ENCODE measurements at regions not wholly inside any gene's neighbourhood (a gene's known extent, or its start where the extent isn't known, plus 50 kb on each side); places are given as distances from the start of the nearest gene placed in this dataset.

DNA sequence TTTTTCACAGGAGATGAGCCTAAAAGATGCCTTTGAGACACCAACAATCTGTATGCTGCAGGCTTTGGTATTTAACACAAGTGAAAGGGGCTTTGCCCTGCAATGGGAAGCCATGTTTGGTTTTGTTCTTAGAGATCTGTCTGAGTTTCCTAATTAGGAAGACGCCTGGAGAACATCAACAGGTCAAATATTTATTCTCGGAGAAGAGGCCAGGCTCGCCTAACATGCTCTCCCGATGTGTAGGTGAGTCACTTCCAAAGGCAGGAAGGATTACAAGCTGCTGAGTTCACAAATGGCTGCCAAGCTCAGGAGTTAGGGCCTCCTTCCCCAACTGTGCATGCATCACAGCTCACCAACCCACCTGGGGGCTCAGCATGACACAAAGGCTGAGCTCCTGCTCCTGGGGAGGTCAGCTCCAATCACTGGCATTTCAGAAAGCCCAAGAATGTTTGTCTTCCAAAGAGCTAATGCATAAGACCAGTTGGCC lies 119.5 kb upstream of the PRICKLE2 start:
- H3K9me3 Mint-ChIP-seq, result no peaks in the 10 kb centered on the region
- intact Hi-C loops (cut with micrococcal nuclease), result no loop called here
- CTCF ChIA-PET, result no interaction called here
- POLR2A ChIA-PET, result no interaction called here
- DNase-seq (no peak), ATAC-seq (no peak)
- H3K27ac Mint-ChIP-seq, result no peak overlapping the region
- TF ChIP-seq, protein P1, sequence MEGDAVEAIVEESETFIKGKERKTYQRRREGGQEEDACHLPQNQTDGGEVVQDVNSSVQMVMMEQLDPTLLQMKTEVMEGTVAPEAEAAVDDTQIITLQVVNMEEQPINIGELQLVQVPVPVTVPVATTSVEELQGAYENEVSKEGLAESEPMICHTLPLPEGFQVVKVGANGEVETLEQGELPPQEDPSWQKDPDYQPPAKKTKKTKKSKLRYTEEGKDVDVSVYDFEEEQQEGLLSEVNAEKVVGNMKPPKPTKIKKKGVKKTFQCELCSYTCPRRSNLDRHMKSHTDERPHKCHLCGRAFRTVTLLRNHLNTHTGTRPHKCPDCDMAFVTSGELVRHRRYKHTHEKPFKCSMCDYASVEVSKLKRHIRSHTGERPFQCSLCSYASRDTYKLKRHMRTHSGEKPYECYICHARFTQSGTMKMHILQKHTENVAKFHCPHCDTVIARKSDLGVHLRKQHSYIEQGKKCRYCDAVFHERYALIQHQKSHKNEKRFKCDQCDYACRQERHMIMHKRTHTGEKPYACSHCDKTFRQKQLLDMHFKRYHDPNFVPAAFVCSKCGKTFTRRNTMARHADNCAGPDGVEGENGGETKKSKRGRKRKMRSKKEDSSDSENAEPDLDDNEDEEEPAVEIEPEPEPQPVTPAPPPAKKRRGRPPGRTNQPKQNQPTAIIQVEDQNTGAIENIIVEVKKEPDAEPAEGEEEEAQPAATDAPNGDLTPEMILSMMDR (IDR thresholded peaks at IDR 0.05), result no peak
- no peaks in the 10 kb centered on the region for H3K36me3 Mint-ChIP-seq (ENCODE audit: low read depth)
- H3K4me1 Mint-ChIP-seq (ENCODE audit: low read depth), result no peaks in the 10 kb centered on the region
- H3K4me3 Mint-ChIP-seq, result no peak overlapping the region
- peaks cover 2% of the 10 kb centered on the region for H3K27me3 Mint-ChIP-seq

DNA sequence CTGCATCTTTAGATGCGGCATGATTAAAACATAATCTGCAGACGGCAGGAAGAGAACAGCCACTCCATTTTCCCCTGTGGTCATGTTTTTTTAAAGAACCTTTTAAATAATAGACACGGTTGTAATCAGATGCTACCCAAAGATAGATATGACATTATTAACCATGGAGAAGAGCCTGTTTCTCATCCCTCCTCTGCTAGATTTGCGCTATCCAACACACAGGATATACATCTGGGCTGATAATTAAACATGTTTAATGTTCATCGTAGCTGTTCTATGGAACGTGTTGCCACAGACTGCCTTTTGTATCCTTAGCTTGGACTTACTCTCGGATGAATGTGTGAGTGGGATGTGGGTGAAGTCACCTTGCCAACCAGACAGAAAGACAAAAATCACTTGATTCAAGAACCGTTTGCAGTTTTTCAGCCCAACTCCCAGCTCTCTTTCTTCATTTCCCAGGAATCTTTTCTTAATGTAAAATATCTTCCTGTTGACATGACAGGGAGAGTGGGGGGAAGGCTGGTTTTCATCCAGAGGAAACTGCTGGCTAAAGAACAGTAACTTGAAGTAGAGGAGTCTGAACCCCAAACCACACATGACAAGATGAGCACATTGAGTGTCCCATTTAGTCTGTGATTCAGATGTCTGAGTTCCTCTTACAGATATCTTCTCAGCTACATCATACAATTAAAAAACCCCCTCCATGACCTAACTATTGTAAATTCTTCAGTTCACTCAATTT lies 118.6 kb upstream of the PRICKLE2 start:
- no peak for DNase-seq
- POLR2A ChIA-PET, result no interaction called here
- CTCF ChIA-PET, result no interaction called here
- Mint-ChIP-seq H3K36me3 (ENCODE audit: low read depth) (no peaks in the 10 kb centered on the region), H3K27ac (no peak overlapping the region), H3K4me1 (ENCODE audit: low read depth) (no peaks in the 10 kb centered on the region), H3K9me3 (no peaks in the 10 kb centered on the region), H3K27me3 (peaks cover 2% of the 10 kb centered on the region), H3K4me3 (no peak overlapping the region)
- TF ChIP-seq, protein P1 (IDR thresholded peaks at IDR 0.05), result no peak
- intact Hi-C loops (cut with micrococcal nuclease), result no loop called here
- ATAC-seq, result no peak

DNA sequence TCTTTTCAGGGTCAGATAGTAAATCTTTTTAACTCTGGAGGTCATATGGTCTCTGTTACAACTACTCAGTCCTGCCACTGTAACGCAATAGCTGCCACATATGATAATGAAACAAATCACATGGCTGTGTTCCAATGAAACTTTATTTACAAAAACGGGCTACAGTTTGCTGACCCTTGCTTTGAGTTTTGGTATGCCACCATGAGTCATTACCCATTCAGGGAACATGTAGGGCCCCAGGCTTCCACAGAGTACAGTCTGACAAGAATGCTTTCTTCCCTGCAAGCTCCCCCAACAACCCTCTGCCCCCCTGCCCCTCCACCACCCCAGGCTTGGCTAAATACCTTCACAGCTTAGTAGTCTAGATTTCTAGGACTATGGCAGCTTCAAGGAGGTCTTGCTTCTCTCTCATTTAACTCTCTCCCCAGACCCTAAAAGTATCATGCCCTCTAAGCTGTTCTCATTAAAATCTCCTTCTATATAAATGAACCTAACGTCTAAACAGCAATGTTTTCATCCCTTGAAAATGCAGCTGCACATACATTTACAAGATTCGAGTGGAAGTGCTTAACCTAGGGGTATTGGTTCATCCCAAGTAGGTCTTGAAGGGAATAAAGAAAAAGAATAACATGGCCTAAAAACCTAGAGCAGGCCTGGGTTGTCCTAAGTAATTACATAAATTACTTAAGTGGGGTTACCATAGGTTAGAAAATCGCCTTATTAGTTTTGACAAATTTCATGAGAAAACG lies 117.8 kb upstream of the PRICKLE2 start:
- intact Hi-C loops (cut with micrococcal nuclease), result no loop called here
- H3K9me3 Mint-ChIP-seq, result no peaks in the 10 kb centered on the region
- no peak overlapping the region for H3K27ac Mint-ChIP-seq
- H3K36me3 Mint-ChIP-seq (ENCODE audit: low read depth), result no peaks in the 10 kb centered on the region
- no peaks in the 10 kb centered on the region for H3K4me1 Mint-ChIP-seq (ENCODE audit: low read depth)
- TF ChIP-seq, protein P1 (IDR thresholded peaks at IDR 0.05), result no peak
- POLR2A ChIA-PET, result no interaction called here
- CTCF ChIA-PET, result no interaction called here
- H3K4me3 Mint-ChIP-seq, result no peak overlapping the region
- ATAC-seq (no peak), DNase-seq (no peak)
- peaks cover 2% of the 10 kb centered on the region for H3K27me3 Mint-ChIP-seq

DNA sequence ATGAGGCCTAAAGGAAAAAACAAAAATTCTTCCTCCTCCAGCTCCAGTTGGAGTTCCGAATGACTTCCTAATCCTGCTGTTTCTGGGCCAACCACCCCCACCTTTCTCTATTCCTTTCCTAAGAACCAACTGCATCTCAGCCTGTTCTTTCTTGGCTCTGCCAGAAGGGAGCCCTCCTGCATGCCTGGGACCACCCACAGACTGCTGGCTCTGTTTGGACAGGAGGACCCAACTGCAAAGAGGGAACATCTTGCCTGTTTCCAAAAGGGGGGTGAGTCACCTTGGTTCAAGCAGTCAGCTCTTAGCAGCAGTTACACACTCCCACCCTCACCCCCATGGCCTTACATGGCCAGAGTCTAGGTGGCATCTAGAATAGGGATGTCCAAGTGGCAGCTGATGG lies 116.0 kb upstream of the PRICKLE2 start:
- H3K27ac Mint-ChIP-seq, result no peak overlapping the region
- intact Hi-C loops (cut with micrococcal nuclease), result no loop called here
- CTCF ChIA-PET, result no interaction called here
- no peaks in the 10 kb centered on the region for H3K4me1 Mint-ChIP-seq (ENCODE audit: low read depth)
- no peak overlapping the region for H3K4me3 Mint-ChIP-seq
- H3K9me3 Mint-ChIP-seq, result no peaks in the 10 kb centered on the region
- POLR2A ChIA-PET, result no interaction called here
- no peaks in the 10 kb centered on the region for H3K36me3 Mint-ChIP-seq (ENCODE audit: low read depth)
- H3K27me3 Mint-ChIP-seq, result peaks cover 2% of the 10 kb centered on the region
- DNase-seq (no peak), ATAC-seq (no peak)
- TF ChIP-seq, protein P1 (IDR thresholded peaks at IDR 0.05), result no peak

DNA sequence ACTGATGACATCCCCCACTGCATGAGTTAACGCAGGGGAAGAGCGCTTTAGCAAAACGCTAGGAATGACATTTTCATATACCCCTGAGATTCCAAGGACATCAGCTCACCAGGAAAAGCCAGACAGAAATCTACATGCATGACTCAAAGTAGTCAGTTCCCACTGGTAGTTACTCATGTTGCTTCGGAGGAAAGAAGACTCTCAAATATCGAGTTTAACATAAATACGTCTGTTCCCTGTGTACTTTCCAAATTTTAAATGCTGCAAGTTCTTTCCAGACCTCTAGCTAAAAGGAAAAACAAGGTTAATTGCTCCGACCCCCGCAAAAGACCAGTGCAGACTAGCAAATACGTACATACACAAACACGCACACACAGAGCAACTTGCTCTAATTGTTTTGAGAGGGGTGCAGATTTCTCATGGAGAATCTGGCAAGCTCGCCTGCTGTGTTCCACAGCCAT lies 115.4 kb upstream of the PRICKLE2 start:
- ChIA-PET CTCF (no interaction called here), POLR2A (no interaction called here)
- Mint-ChIP-seq H3K4me1 (ENCODE audit: low read depth) (no peaks in the 10 kb centered on the region), H3K4me3 (no peak overlapping the region), H3K27ac (no peak overlapping the region), H3K36me3 (ENCODE audit: low read depth) (no peaks in the 10 kb centered on the region), H3K27me3 (peaks cover 2% of the 10 kb centered on the region), H3K9me3 (no peaks in the 10 kb centered on the region)
- ATAC-seq, result no peak
- no peak for DNase-seq
- TF ChIP-seq, protein P1 (IDR thresholded peaks at IDR 0.05), result no peak
- intact Hi-C loops (cut with micrococcal nuclease), result no loop called here
